GM21717 (cell line): ENCODE measurements at regions not wholly inside any gene's neighbourhood (a gene's known extent, or its start where the extent isn't known, plus 50 kb on each side); places are given as distances from the start of the nearest gene placed in this dataset.
"Not testable (repeated sequence)": the region's sequence is repeated elsewhere in the genome, so short reads cannot be mapped to it uniquely, and the experiment has no call there.

Experiments
- ATAC-seq: cut with Tn5 transposase; IDR thresholded peaks from one replicate; pipeline ENCODE4 v1.9.1; 2021; ENCODE audit warnings: mild to moderate bottlenecking, moderate library complexity; ENCODE audit not compliant: unreplicated experiment

- ATAC-seq = no peak
Observed at GRCh38 chr9:13823026-13823425, 490.9 kb downstream of the NFIB start.

- no peak for ATAC-seq
Observed at GRCh38 chr9:13817754-13818278, 496.1 kb downstream of the NFIB start.

DNA sequence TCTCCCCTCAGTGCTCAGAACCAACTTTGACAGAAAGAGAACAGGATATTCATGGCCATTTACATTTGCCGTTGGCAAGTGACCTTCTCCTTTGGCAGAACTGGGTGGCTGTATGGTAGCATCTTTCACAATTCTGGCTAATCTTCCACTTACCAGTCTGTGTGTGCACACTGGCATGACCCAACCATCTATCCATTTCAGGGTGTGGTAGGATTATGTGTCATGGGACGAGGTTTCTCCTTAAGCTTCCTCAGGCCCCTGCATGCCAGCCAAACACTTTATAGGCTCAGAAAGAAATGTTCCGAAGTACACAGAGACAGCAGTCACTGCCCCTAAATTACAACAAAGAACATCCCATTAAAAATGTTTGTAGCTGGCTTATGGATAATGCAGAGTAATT, 497.1 kb downstream of the NFIB start:
- no peak for ATAC-seq

- no peak for ATAC-seq
Observed at GRCh38 chr9:13814647-13815400, 499.1 kb downstream of the NFIB start.

DNA sequence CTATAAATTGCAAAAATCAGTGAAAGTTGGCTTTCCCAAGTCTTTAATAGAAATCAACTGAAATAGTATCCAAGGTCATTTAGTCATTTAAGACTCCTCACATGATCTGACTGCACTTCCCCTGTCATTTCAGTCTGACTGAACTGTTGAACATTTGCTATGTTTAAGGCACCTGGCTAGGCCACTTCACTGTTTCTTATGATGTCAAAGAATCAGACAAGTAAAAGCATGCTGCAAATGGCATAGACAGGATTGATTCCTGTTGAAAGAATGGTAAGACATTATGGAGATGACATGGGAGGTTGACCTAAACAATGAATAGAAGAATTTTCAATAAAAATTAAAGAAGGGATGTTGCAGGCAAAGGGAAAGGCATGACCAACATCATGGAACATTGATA, 502.1 kb downstream of the NFIB start:
- ATAC-seq = no peak

DNA sequence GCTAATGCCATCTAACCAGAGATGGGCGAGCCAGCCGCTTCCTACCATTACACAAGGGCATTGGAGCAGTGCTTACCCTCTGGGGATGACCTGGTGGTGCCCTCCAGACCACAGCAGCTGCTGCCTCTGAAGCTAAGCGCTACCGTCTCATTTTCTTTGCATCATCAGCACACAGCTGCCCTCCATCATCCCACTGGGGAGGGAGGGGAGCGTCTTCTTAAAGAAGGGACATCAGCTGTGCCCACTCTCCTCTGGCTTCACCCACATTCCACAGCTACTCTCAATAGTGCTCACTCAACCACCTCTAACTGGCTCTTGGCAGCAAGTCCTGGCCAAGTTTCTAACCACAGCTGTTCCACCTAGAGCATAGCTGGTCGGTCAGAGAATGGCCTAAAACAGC, 503.4 kb downstream of the NFIB start:
- no peak for ATAC-seq

DNA sequence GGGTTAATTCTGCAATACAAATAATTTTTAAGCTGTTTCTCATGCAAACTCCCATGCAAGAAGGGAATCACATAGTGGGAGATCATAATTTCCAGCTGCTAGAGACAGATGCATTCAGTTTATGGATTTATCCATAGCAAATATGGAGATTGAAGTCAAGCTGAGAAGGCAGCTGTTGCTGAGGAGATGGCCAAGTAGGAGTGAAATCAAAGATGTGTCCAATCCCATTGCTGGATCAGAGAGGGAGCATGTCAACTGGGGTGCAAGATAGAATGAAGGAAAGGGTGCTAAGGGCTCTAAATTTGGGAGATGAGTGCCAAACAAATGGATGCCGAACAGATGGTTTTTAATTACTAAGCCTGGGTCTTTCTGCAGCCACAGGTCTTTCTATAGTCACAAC, 504.5 kb downstream of the NFIB start:
- no peak for ATAC-seq

GRCh38 chr9:13807118-13807517, 506.8 kb downstream of the NFIB start:
- no peak for ATAC-seq

GRCh38 chr9:13806714-13807113, 507.2 kb downstream of the NFIB start:
- no peak for ATAC-seq

DNA sequence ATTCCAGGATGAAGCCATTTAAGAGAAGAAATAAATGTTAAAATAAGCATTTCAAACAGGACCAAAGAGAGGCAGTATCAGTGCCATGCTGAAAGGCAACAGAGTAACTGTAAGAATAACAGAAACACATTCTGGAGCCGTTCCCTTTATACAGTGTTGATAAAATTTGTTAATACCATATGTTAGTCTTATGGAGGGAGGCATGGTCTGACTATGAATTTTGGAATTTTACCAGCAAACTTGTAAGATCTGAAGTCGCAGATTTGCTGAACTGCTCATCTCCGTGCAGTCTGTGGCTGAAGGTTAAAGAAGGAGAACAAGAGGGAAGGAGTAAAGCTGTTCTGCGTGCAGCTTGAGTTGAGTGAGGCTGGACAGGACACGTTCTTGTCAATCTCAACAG, 508.4 kb downstream of the NFIB start:
- ATAC-seq = no peak

GRCh38 chr9:13804532-13804931, 509.4 kb downstream of the NFIB start:
- no peak for ATAC-seq

DNA sequence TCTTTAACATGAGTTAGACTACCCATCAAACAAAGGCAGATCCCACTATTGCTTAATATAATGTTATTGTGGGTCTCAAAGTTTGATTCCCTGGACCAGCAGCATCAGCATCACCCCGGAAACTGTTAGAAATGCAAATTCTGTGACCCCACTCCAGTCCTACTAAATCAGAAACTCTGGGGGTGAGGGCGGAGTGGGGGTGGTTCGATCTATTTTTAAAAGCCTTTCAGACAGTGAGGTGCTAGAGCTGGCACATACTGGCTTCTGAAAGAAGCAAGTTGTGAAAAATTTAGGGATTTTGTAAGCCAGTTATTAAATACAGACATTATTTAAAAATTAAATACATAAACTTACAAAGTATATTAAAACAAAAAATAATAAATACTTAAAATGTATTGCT, 513.2 kb downstream of the NFIB start:
- no peak for ATAC-seq

DNA sequence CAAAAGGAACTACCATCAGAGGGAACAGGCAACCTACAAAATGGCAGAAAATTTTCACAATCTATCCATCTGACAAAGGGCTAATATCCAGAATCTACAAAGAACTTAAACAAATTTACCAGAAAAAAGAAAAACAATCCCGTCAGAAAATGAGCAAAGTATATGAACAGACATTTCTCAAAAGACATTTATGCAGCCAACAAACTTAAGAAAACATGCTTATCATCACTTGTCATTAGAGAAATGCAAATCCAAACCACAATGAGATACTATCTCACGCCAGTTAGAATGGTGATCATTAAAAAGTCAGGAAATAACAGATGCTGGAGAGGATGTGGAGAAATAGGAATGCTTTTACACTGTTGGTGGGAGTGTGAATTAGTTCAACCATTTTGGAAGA, 516.2 kb downstream of the NFIB start:
- not testable (repeated sequence) for ATAC-seq

GRCh38 chr9:13791816-13792215, 512.3 kb upstream of the MPDZ start:
- ATAC-seq = no peak

- ATAC-seq = no peak
Observed at GRCh38 chr9:13790055-13790454, 510.6 kb upstream of the MPDZ start.

- ATAC-seq = no peak
Observed at GRCh38 chr9:13787234-13787833, 507.8 kb upstream of the MPDZ start.

DNA sequence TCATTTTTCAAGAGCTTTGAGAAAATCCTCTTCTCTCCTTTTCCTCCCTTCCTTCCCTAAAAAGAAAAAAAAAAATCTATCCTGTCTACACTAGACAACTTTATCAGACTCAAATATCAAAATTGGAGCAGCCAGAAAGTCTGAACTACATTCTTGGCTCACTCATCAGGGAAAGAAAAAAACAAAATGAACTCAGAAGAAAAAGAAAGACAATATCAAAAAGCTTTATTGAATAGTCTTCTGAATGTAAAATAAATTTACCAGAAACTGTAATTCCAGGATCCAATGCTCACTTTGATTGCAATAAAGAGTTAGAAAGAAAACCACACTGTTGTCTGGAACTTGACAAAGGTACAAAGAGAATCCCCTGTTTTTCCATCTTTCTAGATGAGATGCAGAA, 507.2 kb upstream of the MPDZ start:
- ATAC-seq = no peak

DNA sequence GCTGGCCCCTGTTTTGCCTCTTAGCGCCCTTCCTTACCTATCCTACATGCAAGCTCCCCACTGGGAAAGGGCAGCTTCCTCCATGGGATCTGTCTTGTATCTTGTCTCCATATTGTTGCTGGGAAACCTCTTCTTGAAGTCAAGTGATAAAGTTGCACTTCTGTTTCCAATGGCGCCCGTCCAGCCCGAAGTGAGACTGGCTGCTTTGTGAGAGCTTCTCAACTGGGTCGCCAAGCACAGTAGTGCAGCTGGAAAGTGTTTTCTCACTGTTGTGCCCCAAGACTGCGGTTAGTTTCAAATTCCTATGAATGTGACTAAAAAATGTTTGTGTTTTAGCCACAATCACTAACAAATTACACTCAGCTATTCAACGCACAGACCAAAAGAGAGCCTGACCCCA, 506.6 kb upstream of the MPDZ start:
- no peak for ATAC-seq

DNA sequence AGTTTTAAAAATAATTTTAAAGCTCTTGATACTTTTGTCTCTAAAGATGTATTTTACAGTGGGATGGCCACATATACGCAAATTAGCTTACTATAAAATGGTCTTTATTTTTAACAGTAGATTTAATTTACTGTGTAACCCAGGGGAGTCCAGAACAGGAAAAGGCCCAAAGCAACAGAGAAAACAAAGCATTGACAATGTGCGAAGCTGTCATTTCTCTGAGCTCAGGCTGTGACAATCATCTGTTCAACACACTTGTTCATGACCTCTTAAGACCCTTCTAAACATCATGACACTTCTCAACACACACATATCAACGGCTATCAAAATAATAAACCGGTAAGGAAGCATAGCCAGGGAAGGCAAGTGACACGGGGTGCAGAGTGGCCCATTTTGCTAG, 499.6 kb upstream of the MPDZ start:
- no peak for ATAC-seq

- no peak for ATAC-seq
Observed at GRCh38 chr9:13778631-13779030, 499.1 kb upstream of the MPDZ start.

DNA sequence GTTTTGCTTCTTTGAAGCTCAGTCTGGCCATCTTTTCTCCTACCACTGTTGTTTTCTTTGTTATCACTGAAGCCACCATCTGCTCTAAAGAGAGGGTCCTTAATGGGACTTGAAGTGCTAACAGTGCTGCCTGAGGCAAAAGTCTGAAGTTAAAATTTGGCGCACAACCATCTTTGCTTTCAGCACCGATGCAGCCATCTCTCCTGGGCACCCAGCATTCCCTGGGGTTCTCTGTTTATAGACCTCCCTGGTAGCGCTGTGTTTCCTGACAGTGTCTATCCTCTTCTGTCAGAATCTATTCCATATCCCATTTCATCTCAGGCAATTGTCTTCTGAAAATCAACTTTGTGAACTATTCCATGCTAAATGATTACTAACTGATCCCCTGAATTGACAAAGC, 491.5 kb upstream of the MPDZ start:
- ATAC-seq = no peak

DNA sequence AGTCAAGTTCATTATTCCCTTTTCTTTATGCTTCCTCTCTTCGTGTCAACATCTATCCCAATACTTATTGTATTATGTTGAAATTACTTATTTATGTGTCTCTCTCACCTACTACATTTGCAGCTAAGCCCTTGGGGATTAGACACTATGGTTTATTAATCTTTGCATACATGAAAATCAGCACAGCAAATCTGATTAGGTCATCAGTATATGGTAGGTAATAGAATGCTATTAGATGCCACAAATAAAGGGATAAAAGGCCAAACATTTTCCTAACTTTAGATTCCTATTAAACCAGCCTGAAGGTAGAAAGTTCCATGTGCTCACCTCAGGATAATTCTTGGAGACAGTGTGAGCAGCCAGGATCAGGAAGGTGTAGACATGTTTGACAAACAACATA, 490.1 kb upstream of the MPDZ start:
- ATAC-seq = no peak

DNA sequence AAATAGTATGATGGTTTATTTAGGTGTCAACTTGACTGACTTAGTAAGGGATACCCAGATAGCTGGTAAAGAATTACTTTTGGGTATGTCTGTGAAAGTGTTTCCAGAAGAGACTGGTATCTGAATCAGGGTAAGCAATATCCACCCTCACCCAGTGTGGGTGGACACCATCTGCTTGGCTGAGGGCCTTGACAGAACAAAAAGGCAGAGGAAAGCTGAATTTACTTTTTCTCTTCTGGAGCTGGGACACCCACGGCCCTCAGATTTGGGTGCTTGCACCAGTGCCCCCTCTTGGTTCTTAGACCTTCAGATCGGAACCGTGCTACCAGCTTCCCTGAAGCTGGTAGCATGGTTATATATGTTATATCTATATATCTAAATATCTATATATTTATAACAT, 489.5 kb upstream of the MPDZ start:
- ATAC-seq = no peak
